ENCODE measurements at regions not wholly inside any gene's neighbourhood (a gene's known extent, or its start where the extent isn't known, plus 50 kb on each side); places are given as distances from the start of the nearest gene placed in this dataset.

DNA sequence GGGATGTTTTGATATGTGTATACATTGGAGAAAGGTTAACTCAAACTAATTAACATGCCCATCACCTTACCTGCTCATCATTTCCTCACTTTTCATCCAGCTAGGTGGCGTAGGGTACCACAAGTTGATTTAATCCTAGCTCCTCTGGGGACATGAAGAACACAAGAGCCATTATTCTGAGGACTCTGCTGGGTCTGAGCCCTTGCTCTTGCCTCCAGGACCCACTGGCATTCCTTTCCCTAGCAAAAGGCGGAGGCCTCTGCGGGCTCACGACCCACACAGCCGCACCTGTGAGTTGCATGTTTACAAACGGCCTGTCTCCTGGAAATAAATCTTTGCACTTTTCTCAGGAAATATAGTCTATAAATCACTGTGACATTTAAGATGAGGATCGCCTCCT, 871.9 kb downstream of the TBC1D22A start:
- no peaks in the 10 kb centered on the region for H3K36me3 Mint-ChIP-seq (ENCODE audit: insufficient read depth)
- no peak overlapping the region for H3K4me3 Mint-ChIP-seq
- ATAC-seq (no peak), DNase-seq (no peak)
- H3K9me3 Mint-ChIP-seq: peaks cover 17% of the 10 kb centered on the region
- no peaks in the 10 kb centered on the region for H3K4me1 Mint-ChIP-seq (ENCODE audit: low read depth)
- peaks cover 15% of the 10 kb centered on the region for H3K27me3 Mint-ChIP-seq (ENCODE audit: low read depth)

DNA sequence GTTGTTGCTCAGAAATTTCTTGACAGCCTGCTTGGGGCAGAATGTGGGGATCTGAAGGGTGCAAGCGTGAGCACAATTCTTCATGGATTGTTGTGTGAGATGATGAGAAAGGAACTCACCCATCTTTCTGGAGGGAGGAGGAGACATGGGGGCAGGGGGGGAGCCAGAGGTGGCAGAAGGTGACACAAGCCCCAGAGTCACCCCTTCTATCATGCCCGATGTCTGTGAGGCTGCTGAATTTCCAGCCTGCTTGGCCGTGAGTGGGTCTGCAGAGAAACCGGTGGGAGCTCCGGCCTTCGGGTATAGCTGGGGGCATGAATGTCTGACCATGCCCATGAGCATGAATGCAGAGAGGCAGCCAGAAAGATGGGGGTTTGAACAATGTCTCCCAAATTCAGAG, 870.7 kb downstream of the TBC1D22A start:
- no peak overlapping the region for H3K4me3 Mint-ChIP-seq
- DNase-seq: no peak
- peaks cover 12% of the 10 kb centered on the region for H3K9me3 Mint-ChIP-seq
- no peak for ATAC-seq
- no peaks in the 10 kb centered on the region for H3K36me3 Mint-ChIP-seq (ENCODE audit: insufficient read depth)
- H3K27me3 Mint-ChIP-seq (ENCODE audit: low read depth): peaks cover 10% of the 10 kb centered on the region
- H3K4me1 Mint-ChIP-seq (ENCODE audit: low read depth): no peaks in the 10 kb centered on the region

DNA sequence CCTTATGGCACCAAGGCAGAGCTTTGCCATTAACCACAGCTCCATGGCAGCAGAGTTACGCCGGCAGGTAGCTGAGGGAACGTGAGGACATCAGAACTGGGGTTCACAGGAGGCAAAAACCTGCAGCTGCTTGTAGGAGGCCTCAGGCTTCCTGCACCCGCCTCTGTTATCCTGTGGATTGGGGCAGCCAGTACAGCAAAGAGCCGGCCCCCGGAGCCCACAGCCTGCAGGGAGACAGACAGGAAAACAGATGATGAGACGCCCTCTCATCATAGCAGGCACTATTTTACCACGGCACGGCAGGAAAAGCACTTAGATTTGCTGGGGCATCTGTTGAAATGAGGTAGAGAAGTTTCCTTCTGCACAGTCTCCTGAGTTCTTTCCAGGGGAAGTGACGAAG, 870.3 kb downstream of the TBC1D22A start:
- Mint-ChIP-seq H3K36me3 (ENCODE audit: insufficient read depth) (no peaks in the 10 kb centered on the region), H3K4me3 (no peak overlapping the region)

DNA sequence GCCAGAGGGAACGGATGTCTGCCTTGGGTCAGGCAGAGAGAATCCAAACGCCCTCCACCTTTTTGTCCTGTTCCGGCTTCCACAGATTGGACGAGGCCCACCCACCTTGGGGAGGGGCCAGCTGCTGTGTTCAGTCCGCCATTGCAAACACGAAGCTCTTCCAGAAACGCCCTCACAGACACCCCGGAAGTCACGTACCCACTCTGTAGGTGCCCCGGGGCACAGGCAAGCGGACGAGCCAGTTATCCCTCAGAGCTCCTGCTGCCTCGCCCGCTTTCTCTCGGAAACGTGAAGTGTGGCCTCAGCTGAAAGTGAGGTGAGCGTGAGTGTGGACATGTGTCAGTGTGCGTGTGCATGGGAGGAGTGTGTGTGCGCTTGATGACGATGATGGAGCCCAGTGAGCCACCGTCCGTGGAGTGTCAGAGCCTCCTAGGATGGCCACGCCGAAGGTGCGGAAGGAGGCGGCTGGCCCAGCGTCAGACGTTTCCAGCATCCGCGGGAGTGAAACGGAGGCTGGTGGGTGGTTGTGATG, 869.2 kb downstream of the TBC1D22A start:
- Mint-ChIP-seq H3K9me3 (no peaks in the 10 kb centered on the region), H3K36me3 (ENCODE audit: insufficient read depth) (no peaks in the 10 kb centered on the region), H3K27me3 (ENCODE audit: low read depth) (peaks cover 6% of the 10 kb centered on the region), H3K4me3 (no peak overlapping the region), H3K4me1 (ENCODE audit: low read depth) (no peaks in the 10 kb centered on the region)
- DNase-seq (no peak), ATAC-seq (no peak)

More for the DNA sequence above, 870.3 kb downstream of the TBC1D22A start:
- peaks cover 10% of the 10 kb centered on the region for H3K27me3 Mint-ChIP-seq (ENCODE audit: low read depth)
- ATAC-seq: no peak
- no peaks in the 10 kb centered on the region for H3K4me1 Mint-ChIP-seq (ENCODE audit: low read depth)
- no peak for DNase-seq
- peaks cover 8% of the 10 kb centered on the region for H3K9me3 Mint-ChIP-seq

DNA sequence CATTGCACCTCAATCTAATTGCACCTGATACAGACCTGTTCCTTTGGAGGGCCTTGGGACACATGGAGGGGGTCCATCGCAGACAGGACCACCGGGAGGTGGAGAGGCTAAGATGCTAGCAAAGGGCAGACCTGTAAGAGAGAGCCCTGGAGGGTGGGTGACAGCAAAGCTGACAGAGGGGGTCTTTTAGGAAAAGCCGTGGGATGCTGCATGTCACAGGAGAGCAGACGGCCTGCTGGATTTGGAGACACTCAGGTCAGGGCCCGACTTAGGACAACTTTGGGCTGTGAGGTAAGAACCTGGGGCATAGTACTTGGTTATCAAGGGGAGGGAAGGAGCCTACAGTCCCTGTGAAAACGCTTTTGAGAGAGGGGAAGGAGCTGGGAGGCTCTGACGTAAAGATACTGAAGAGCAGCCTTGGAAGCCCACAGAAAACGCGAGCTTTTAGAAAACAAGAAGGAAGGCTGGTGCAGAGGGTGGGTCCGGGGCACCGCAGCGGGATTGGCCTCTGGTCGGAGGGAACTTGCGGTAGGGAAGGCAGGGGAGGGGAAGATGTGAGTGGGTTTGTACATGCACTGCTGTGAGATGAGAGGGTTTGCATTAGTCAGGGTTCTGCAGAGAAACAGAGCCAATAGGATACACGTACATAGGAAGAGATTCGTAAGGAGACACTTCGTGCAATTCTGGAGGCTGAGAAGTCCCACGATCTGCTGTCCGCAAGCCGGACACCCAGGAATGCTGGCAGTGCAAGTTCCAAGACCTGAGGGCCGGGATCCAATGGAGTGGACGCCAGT, 868.5 kb downstream of the TBC1D22A start:
- Mint-ChIP-seq H3K36me3 (ENCODE audit: insufficient read depth) (no peaks in the 10 kb centered on the region), H3K4me1 (ENCODE audit: low read depth) (no peaks in the 10 kb centered on the region), H3K27me3 (ENCODE audit: low read depth) (peaks cover 2% of the 10 kb centered on the region), H3K4me3 (no peak overlapping the region), H3K9me3 (no peaks in the 10 kb centered on the region)
- ATAC-seq: no peak
- DNase-seq: no peak

DNA sequence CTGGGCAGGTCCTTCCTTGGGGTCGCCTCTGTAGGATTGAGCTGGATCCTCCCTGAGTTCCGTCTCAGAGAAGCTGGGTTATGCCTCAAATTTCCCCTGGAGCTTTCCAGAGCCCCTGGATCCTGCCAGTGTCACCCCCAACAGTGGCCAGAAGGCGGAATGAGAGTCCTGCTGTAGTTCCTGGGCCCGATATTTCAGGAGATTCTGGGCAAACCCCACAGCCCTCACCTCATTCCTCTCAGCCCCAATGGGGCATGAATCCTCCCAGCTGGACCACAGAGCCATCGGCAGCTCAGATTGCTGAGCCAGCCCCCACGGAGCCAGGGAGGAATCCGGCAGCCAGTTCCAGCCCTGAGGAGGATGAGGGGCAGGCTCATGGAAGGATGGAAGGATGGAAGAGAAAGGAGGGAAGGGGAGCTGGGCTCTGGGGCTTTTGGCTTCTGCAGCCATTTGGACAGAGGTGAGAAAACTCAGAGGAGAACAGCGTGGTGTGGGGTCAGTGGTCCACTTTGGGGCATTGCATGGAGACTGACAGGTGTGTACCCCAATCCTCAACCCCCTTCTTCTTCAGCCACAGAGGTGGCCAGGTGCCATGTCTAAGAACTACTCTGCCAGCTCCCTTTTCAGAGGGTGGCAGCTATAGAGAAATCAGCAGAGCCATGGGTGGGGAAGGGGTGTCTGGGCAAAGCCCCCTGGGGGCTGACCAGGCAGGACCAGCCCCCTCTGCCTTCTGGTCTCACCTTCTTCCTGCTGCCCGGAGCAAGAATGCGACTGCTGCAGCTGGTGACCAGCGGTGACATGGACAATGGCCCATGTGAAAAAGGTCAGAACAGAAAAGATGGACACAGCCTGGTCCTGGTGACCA, 867.6 kb downstream of the TBC1D22A start:
- Mint-ChIP-seq H3K36me3 (ENCODE audit: insufficient read depth) (no peaks in the 10 kb centered on the region), H3K4me3 (no peak overlapping the region), H3K27me3 (ENCODE audit: low read depth) (peaks cover 2% of the 10 kb centered on the region), H3K4me1 (ENCODE audit: low read depth) (no peaks in the 10 kb centered on the region), H3K9me3 (no peaks in the 10 kb centered on the region)
- ATAC-seq: no peak
- DNase-seq: no peak

DNA sequence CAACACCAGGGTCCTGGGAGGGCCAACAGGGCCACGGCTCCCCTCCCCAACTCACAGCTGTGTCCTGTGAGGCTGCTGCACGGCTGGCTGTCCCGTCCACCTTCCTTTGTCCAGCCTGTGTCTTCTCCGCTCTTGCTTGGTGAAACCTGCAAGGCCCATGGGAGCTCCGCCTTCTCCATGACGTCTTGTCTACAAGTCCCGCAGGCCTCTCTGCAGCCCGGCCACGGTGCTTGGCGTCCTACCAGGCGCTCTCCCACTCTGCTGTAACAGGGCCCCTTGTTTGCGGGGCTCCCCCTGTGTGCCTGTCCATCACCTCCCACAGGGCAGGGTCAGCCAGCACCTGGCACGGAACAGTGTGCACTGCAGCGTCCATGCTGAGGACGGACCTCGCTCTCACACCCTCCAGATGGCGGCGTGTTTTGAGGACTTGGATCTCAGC, 866.8 kb downstream of the TBC1D22A start:
- no peak overlapping the region for H3K4me3 Mint-ChIP-seq
- H3K36me3 Mint-ChIP-seq (ENCODE audit: insufficient read depth): no peaks in the 10 kb centered on the region
- H3K4me1 Mint-ChIP-seq (ENCODE audit: low read depth): no peaks in the 10 kb centered on the region
- no peaks in the 10 kb centered on the region for H3K27me3 Mint-ChIP-seq (ENCODE audit: low read depth)
- no peak for ATAC-seq
- DNase-seq: no peak
- no peaks in the 10 kb centered on the region for H3K9me3 Mint-ChIP-seq

DNA sequence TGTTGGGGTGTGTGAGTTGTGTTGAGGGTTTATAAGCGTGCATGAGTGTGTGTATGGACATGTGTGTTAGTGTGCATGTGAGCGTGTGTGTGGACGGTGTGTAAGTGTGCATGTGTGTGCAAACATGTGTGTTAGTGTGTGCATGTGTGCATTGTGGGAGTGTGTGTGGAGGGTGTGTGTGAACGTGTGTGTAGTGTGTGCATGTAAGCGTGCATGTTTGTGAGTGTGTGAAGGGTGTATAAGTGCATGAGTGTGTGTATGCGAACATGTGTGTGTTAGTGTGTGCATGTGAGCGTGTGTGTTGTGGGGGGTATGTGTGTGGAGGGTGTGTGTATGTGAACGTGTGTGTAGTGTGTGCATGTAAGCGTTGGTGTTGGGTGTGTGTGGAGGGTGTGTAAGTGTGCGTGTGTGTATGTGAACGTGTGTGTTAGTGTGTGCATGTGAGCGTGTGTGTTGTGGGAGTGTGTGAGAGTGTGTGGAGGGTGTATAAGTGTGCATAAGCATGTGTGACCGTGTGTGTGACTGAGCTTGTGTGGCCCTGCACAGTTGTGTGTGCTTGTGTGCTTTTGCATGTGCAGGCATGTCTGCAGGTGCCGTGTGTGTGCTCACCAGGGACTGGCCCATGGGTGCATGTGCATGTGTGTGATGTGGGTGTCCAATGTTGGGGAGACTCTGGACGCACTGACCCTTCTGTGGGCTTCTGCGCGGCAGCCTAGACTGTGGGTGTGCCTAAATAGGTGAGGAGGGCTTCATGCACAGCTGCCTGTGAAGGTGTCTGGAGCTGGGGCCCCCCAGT, 866.2 kb downstream of the TBC1D22A start:
- no peak for DNase-seq
- Mint-ChIP-seq H3K4me1 (ENCODE audit: low read depth) (no peaks in the 10 kb centered on the region), H3K36me3 (ENCODE audit: insufficient read depth) (no peaks in the 10 kb centered on the region), H3K9me3 (no peaks in the 10 kb centered on the region), H3K4me3 (no peak overlapping the region), H3K27me3 (ENCODE audit: low read depth) (no peaks in the 10 kb centered on the region)
- ATAC-seq: no peak

DNA sequence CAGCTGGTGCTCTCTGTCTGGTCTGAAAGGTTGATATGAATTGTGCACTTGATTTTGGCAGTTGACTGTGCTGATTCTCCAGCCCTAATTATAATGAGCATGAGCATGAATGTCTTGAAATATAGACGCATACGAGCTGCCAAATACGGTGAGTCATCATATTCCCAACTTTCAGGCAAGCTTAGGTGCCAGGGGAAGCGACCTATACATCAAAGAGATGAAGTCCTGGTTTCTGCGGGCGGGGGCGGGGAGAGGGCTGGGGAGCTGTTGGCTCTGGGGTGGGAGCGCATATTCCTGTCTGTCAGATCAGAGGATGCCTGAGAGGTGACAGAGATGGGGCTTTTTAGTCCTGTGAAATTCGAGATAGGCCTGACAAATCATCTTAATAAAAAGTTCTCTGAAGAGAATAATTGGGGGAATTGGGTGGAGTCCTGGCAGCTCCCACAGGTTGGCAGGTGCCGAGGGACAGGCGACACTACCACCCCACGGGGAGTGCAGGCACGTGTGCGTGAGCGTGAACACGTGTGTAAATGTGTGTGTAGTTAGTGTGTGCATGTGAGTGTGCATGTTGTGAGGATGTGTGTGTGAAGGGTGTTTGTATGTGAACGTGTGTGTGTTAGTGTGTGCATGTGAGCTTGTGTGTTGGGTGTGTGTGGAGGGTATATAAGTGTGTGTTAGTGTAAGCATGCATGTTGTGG, 865.3 kb downstream of the TBC1D22A start:
- ATAC-seq: no peak
- Mint-ChIP-seq H3K4me3 (no peak overlapping the region), H3K4me1 (ENCODE audit: low read depth) (no peaks in the 10 kb centered on the region), H3K27me3 (ENCODE audit: low read depth) (no peaks in the 10 kb centered on the region), H3K9me3 (no peaks in the 10 kb centered on the region), H3K36me3 (ENCODE audit: insufficient read depth) (no peaks in the 10 kb centered on the region)
- DNase-seq: no peak

DNA sequence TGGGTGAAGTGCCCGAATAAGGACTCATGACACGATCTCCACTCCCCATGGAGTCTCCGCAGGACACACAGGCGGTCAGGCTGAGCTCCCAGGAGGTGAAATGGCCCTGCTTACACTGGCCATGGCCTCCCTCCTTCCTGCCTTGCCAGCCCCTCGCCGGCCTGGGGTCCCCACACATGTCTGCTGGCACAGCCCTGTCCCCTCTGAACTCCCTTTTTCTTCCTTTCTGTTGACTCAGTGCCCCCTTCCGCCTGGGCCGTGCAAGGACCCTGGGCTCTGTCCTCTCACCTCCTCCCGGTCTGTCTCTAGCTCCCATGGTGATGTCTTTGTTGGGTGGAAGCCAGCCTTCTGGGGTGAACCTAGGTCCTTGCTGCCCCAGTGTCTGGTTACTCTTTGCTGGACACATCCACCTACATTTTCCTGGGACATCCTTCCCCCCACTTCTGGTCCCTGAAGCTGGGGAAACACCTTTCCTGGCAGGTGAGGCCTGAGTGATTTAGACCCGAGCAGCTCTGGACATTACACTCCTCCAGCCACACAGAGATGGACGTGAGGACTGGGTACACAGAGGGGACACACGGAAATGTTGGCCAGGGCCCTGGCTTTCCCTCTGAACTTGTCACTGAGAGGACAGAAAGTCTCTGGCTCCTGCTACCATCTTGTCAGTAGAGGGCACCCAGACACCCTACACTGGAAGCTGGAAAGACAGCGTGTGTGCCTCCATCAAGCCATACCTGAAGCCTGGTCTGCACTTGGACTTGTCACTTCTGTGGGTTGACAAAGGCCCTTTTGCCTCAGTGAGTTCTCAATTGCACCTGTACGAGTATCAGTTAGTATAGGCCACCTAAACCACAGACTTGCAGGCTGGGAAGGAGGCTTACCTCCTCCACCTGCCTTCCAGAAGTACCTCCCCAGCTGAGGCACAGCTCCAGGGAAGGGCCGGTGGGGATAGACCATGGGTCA, 864.3 kb downstream of the TBC1D22A start:
- Mint-ChIP-seq H3K4me3 (no peak overlapping the region), H3K4me1 (ENCODE audit: low read depth) (no peaks in the 10 kb centered on the region), H3K9me3 (no peaks in the 10 kb centered on the region), H3K27me3 (ENCODE audit: low read depth) (no peaks in the 10 kb centered on the region), H3K36me3 (ENCODE audit: insufficient read depth) (no peaks in the 10 kb centered on the region)
- no peak for DNase-seq
- no peak for ATAC-seq

DNA sequence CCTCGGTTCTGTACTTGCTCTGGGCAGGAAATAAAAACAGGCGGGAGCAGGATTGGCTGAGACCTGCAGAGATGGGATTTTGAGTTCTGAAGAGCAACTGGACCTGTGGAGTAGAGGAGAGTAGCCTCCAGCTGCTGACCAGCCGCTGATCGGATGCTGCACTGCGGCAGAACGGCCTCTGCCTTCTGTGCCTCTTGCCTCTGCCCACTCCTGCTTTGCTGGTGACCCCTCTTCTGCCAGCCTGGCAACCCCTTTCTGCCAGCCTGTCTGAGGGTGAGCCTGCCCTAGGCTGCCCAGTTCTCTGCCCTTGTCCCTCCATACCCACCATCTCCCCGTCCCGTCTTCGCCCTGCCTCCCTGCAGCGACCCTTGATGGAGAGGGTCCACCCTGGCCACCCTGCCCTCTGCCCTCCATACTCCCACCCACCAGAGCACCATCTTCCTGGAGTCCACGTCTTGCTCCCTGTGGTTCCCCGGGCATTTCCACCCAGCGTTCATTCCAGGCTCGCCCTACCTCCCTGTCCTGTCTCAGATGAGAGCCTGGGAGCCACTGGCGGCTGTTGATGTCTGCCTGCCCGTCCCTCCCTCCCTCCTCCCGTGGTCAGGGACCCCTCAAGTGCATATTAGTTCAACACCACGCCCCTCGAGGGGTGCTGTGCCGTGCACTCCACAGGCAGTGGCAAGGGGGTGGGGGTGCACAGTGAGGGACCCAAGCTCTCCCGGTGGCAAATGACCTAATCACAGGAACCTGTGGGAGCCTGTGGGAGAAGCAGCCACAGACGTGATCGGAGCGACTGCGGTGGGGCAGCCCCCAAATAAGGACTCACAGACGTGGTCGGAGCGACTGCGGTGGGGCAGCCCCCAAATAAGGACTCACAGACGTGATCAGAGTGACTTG, 863.3 kb downstream of the TBC1D22A start:
- H3K4me1 Mint-ChIP-seq (ENCODE audit: low read depth): no peaks in the 10 kb centered on the region
- no peaks in the 10 kb centered on the region for H3K27me3 Mint-ChIP-seq (ENCODE audit: low read depth)
- DNase-seq (no peak), ATAC-seq (no peak)
- H3K9me3 Mint-ChIP-seq: no peaks in the 10 kb centered on the region
- H3K36me3 Mint-ChIP-seq (ENCODE audit: insufficient read depth): no peaks in the 10 kb centered on the region
- H3K4me3 Mint-ChIP-seq: no peak overlapping the region

DNA sequence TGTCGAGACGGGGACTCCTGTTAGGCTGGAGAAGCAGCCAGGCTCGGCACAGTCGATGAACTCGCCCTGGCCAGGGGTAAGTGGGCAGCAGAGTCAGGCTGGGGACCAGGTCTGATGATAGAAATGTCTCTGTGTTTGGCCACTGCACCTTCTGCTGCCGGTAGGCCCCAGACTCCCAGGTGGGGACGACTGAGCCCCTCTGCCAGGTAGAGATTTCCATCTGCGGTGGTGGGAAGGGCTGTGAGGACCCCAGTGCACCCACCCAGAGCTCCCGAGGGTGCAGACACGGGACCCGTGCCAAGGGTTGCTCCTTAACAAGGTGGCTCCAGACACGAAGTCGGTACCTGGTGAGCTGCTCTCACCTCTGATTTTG, 862.5 kb downstream of the TBC1D22A start:
- ATAC-seq (no peak), DNase-seq (no peak)
- H3K4me3 Mint-ChIP-seq: no peak overlapping the region
- H3K9me3 Mint-ChIP-seq: no peaks in the 10 kb centered on the region
- no peaks in the 10 kb centered on the region for H3K4me1 Mint-ChIP-seq (ENCODE audit: low read depth)
- H3K36me3 Mint-ChIP-seq (ENCODE audit: insufficient read depth): no peaks in the 10 kb centered on the region
- peaks cover 3% of the 10 kb centered on the region for H3K27me3 Mint-ChIP-seq (ENCODE audit: low read depth)
